Bronchial epithelial cell (primary cell): ENCODE measurements at regions not wholly inside any gene's neighbourhood (a gene's known extent, or its start where the extent isn't known, plus 50 kb on each side); places are given as distances from the start of the nearest gene placed in this dataset.

ENCODE experiments used
- DNase-seq: peaks from one replicate; pipeline ENCODE4 v3.0.0-alpha.2; 2010; ENCODE audit warnings: low read depth
- FAIRE-seq: peaks from 2 replicates; lab custom pipeline; 2011; peaks lifted over from hg19 to GRCh38; lab: Jason Lieb, UNC
- H3K27me3 ChIP-seq: 2 replicates; pipeline ENCODE4 v1.5.1; 2011; ENCODE audit warnings: low read length; ENCODE audit not compliant: control insufficient read depth, insufficient read depth
- H3K36me3 ChIP-seq: 2 replicates; pipeline ENCODE4 v1.5.1; 2011; ENCODE audit warnings: low read length; ENCODE audit not compliant: control insufficient read depth, insufficient read depth
- H3K4me3 ChIP-seq: 2 replicates; pipeline ENCODE4 v1.5.1; 2011; ENCODE audit warnings: mild to moderate bottlenecking, low read depth, low read length, control low read depth
- CTCF ChIP-seq: IDR thresholded peaks from 2 replicates; pipeline ENCODE4 v1.5.1; 2011; ENCODE audit warnings: mild to moderate bottlenecking, moderate library complexity, low read length, control low read depth, inconsistent platforms; ENCODE audit not compliant: insufficient read depth, severe bottlenecking

GRCh38 chr3:21801631-21802030 is 50.6 kb upstream of the ZNF385D start:
- DNase-seq = no peak
- TF ChIP-seq CTCF = no peak
- H3K27me3 ChIP-seq = no peaks in the 10 kb centered on the region
- H3K36me3 ChIP-seq = no peaks in the 10 kb centered on the region
- no peak for FAIRE-seq
- no peak overlapping the region for H3K4me3 ChIP-seq

- no peak for DNase-seq
- Histone ChIP-seq H3K4me3 (no peak overlapping the region), H3K36me3 (no peaks in the 10 kb centered on the region), H3K27me3 (no peaks in the 10 kb centered on the region)
- no peak for FAIRE-seq
- no peak for TF ChIP-seq CTCF
Observed at GRCh38 chr3:21803604-21804003, 52.6 kb upstream of the ZNF385D start.

- FAIRE-seq (no peak), DNase-seq (peak; percentile 1)
- no peak overlapping the region for H3K4me3 ChIP-seq
- H3K27me3 ChIP-seq = no peaks in the 10 kb centered on the region
- no peaks in the 10 kb centered on the region for H3K36me3 ChIP-seq
- TF ChIP-seq CTCF = no peak
Observed at GRCh38 chr3:21804330-21804729, 53.3 kb upstream of the ZNF385D start.

GRCh38 chr3:21806733-21807132 is 55.7 kb upstream of the ZNF385D start:
- H3K27me3 ChIP-seq = no peaks in the 10 kb centered on the region
- FAIRE-seq (no peak), DNase-seq (no peak)
- TF ChIP-seq CTCF = no peak
- no peak overlapping the region for H3K4me3 ChIP-seq
- H3K36me3 ChIP-seq = no peaks in the 10 kb centered on the region

- H3K36me3 ChIP-seq = no peaks in the 10 kb centered on the region
- H3K4me3 ChIP-seq = no peak overlapping the region
- H3K27me3 ChIP-seq = no peaks in the 10 kb centered on the region
- FAIRE-seq (no peak), DNase-seq (no peak)
- TF ChIP-seq CTCF = no peak
Observed at GRCh38 chr3:21825684-21826083, 74.7 kb upstream of the ZNF385D start.

GRCh38 chr3:21826416-21826815 is 75.4 kb upstream of the ZNF385D start:
- TF ChIP-seq CTCF = no peak
- FAIRE-seq (no peak), DNase-seq (no peak)
- Histone ChIP-seq H3K36me3 (no peaks in the 10 kb centered on the region), H3K27me3 (no peaks in the 10 kb centered on the region), H3K4me3 (no peak overlapping the region)
